BE2C (cell line): ENCODE measurements at regions not wholly inside any gene's neighbourhood (a gene's known extent, or its start where the extent isn't known, plus 50 kb on each side); places are given as distances from the start of the nearest gene placed in this dataset.

ENCODE experiments used
- DNase-seq: peaks from one replicate; pipeline ENCODE4 v3.0.0-alpha.2; 2020
- H3K27me3 ChIP-seq: fragments of 250-450 bp; sonication (Bioruptor Pico); 2 replicates; pipeline ENCODE4 v1.5.1; 2020; ENCODE audit warnings: mild to moderate bottlenecking
- H3K36me3 ChIP-seq: fragments of 250-450 bp; sonication (Bioruptor Pico); 2 replicates; pipeline ENCODE4 v1.5.1; 2020; ENCODE audit warnings: mild to moderate bottlenecking
- H3K4me1 ChIP-seq: fragments of 250-450 bp; sonication (Bioruptor Pico); 2 replicates; pipeline ENCODE4 v1.5.1; 2020
- H3K4me3 ChIP-seq: 2 replicates; pipeline ENCODE4 v1.5.1; 2011; ENCODE audit warnings: low read depth, low read length
- H3K9me3 ChIP-seq: fragments of 250-450 bp; sonication (Bioruptor Pico); 2 replicates; pipeline ENCODE4 v1.5.1; 2020
- CTCF ChIP-seq: IDR thresholded peaks from 2 replicates; pipeline ENCODE4 v1.5.1; 2012; ENCODE audit warnings: mild to moderate bottlenecking, low read depth, low read length

- DNase-seq, result no peak
- no peak overlapping the region for H3K4me3 ChIP-seq
- no peaks in the 10 kb centered on the region; the same call in 1 of the 2 replicates for H3K9me3 ChIP-seq
- peaks cover 19% of the 10 kb centered on the region for H3K4me1 ChIP-seq
- H3K36me3 ChIP-seq, result no peaks in the 10 kb centered on the region
- no peak for TF ChIP-seq CTCF
- H3K27me3 ChIP-seq, result no peaks in the 10 kb centered on the region
Measured at GRCh38 chr5:74122979-74123590, 497.1 kb downstream of the ARHGEF28 start.

GRCh38 chr5:74122175-74122574 lies 496.2 kb downstream of the ARHGEF28 start:
- peaks cover 11% of the 10 kb centered on the region for H3K4me1 ChIP-seq
- H3K4me3 ChIP-seq, result no peak overlapping the region
- no peaks in the 10 kb centered on the region; the same call in 1 of the 2 replicates for H3K9me3 ChIP-seq
- H3K36me3 ChIP-seq, result no peaks in the 10 kb centered on the region
- H3K27me3 ChIP-seq, result no peaks in the 10 kb centered on the region
- TF ChIP-seq CTCF, result no peak
- no peak for DNase-seq

- no peak for TF ChIP-seq CTCF
- no peaks in the 10 kb centered on the region for H3K27me3 ChIP-seq
- no peaks in the 10 kb centered on the region for H3K36me3 ChIP-seq
- no peak for DNase-seq
- H3K4me3 ChIP-seq, result no peak overlapping the region
- peaks cover 11% of the 10 kb centered on the region for H3K4me1 ChIP-seq
- no peaks in the 10 kb centered on the region; the same call in 1 of the 2 replicates for H3K9me3 ChIP-seq
Measured at GRCh38 chr5:74120585-74120984, 494.6 kb downstream of the ARHGEF28 start.

GRCh38 chr5:74118071-74118470 lies 492.1 kb downstream of the ARHGEF28 start:
- peaks cover 17% of the 10 kb centered on the region for H3K4me1 ChIP-seq

GRCh38 chr5:74116984-74117383 lies 491.0 kb downstream of the ARHGEF28 start:
- Histone ChIP-seq H3K4me3 (no peak overlapping the region), H3K4me1 (peaks cover 19% of the 10 kb centered on the region), H3K36me3 (no peaks in the 10 kb centered on the region), H3K9me3 (no peaks in the 10 kb centered on the region; the same call in 1 of the 2 replicates), H3K27me3 (no peaks in the 10 kb centered on the region)
- no peak for TF ChIP-seq CTCF
- peak; percentile 43 for DNase-seq

More at GRCh38 chr5:74118071-74118470, 492.1 kb downstream of the ARHGEF28 start:
- Histone ChIP-seq H3K27me3 (no peaks in the 10 kb centered on the region), H3K9me3 (no peaks in the 10 kb centered on the region; the same call in 1 of the 2 replicates), H3K4me3 (no peak overlapping the region), H3K36me3 (no peaks in the 10 kb centered on the region)
- TF ChIP-seq CTCF, result no peak
- no peak for DNase-seq

- TF ChIP-seq CTCF, result no peak
- no peaks in the 10 kb centered on the region; the same call in 1 of the 2 replicates for H3K9me3 ChIP-seq
- H3K27me3 ChIP-seq, result no peaks in the 10 kb centered on the region
- DNase-seq, result no peak
- H3K4me1 ChIP-seq, result peaks cover 19% of the 10 kb centered on the region
- H3K36me3 ChIP-seq, result no peaks in the 10 kb centered on the region
- H3K4me3 ChIP-seq, result no peak overlapping the region
Measured at GRCh38 chr5:74116266-74116665, 490.3 kb downstream of the ARHGEF28 start.
